Suprapubic skin (tissue), 4 donors: ENCODE measurements at regions not wholly inside any gene's neighbourhood (a gene's known extent, or its start where the extent isn't known, plus 50 kb on each side); places are given as distances from the start of the nearest gene placed in this dataset.

ENCODE experiments used
- DNase-seq, 2 donors: peaks; one replicate each; pipeline ENCODE4 v3.0.0-alpha.2; 2019; ENCODE audit warnings: low spot score in 2 of 2
- H3K27ac ChIP-seq: fragments of 200-600 bp; sonication (generic); one replicate; pipeline ENCODE4 v1.5.1; 2019
- H3K27me3 ChIP-seq: fragments of 200-600 bp; sonication (generic); one replicate; pipeline ENCODE4 v1.5.1; 2019
- H3K36me3 ChIP-seq: fragments of 200-600 bp; sonication (generic); one replicate; pipeline ENCODE4 v1.5.1; 2019
- H3K4me1 ChIP-seq: fragments of 200-600 bp; sonication (generic); one replicate; pipeline ENCODE4 v1.5.1; 2019
- H3K4me3 ChIP-seq: fragments of 200-600 bp; sonication (generic); one replicate; pipeline ENCODE4 v1.5.1; 2019; ENCODE audit warnings: mild to moderate bottlenecking
- H3K9me3 ChIP-seq: fragments of 200-600 bp; sonication (generic); one replicate; pipeline ENCODE4 v1.5.1; 2019
- EP300 ChIP-seq: sonication (generic); formaldehyde crosslinking; IDR thresholded peaks from one replicate; pipeline ENCODE4 v1.6.1; 2017; ENCODE audit warnings: antibody characterized with exemption
- POLR2A ChIP-seq, 2 donors: fragments of 450-650 bp; IDR thresholded peaks; one replicate each; pipeline ENCODE4 v1.6.1; 2017; ENCODE audit warnings: antibody characterized with exemption in 2 of 2, mild to moderate bottlenecking in 2 of 2, moderate library complexity in 2 of 2
- POLR2AphosphoS5 ChIP-seq, 3 donors: sonication (generic); formaldehyde crosslinking; IDR thresholded peaks; one replicate each; pipeline ENCODE4 v1.6.1; 2017; ENCODE audit warnings: antibody characterized with exemption in 3 of 3
- WGBS: methylation state at CpG from one replicate; pipeline ENCODE4 v1.1.5; 2018; 5-methylcytosine and 5-hydroxymethylcytosine counted together
- TF ChIP-seq, protein P1 (sequence below), 2 donors: fragments of 200-600 bp in 1 of 2; fragments of 450-650 bp in 1 of 2; sonication (generic) in 1 of 2; IDR thresholded peaks; one replicate each; pipeline ENCODE4 v1.5.1; 2016 to 2019; ENCODE audit warnings: antibody characterized with exemption in 2 of 2, mild to moderate bottlenecking in 1 of 2, moderate library complexity in 1 of 2

- no peak for DNase-seq
- no peaks in the 10 kb centered on the region for H3K27me3 ChIP-seq
- WGBS: 63% methylated on average over 3 of the region's 3 CpGs
- TF ChIP-seq EP300 (no peak), POLR2AphosphoS5 (IDR thresholded peaks at IDR 0.05) (no peak), POLR2A (IDR thresholded peaks at IDR 0.05) (no peak)
- TF ChIP-seq, protein P1, sequence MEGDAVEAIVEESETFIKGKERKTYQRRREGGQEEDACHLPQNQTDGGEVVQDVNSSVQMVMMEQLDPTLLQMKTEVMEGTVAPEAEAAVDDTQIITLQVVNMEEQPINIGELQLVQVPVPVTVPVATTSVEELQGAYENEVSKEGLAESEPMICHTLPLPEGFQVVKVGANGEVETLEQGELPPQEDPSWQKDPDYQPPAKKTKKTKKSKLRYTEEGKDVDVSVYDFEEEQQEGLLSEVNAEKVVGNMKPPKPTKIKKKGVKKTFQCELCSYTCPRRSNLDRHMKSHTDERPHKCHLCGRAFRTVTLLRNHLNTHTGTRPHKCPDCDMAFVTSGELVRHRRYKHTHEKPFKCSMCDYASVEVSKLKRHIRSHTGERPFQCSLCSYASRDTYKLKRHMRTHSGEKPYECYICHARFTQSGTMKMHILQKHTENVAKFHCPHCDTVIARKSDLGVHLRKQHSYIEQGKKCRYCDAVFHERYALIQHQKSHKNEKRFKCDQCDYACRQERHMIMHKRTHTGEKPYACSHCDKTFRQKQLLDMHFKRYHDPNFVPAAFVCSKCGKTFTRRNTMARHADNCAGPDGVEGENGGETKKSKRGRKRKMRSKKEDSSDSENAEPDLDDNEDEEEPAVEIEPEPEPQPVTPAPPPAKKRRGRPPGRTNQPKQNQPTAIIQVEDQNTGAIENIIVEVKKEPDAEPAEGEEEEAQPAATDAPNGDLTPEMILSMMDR (IDR thresholded peaks at IDR 0.05): no peak
- H3K36me3 ChIP-seq: no peaks in the 10 kb centered on the region
- no peak overlapping the region for H3K4me3 ChIP-seq
- no peak overlapping the region for H3K27ac ChIP-seq
- no peaks in the 10 kb centered on the region for H3K9me3 ChIP-seq
- H3K4me1 ChIP-seq: no peaks in the 10 kb centered on the region
Measured at GRCh38 chr9:115956371-115956770, 197.2 kb upstream of the PAPPA start.

- H3K27me3 ChIP-seq: no peaks in the 10 kb centered on the region
- H3K9me3 ChIP-seq: no peaks in the 10 kb centered on the region
- no peaks in the 10 kb centered on the region for H3K4me1 ChIP-seq
- H3K27ac ChIP-seq: no peak overlapping the region
- WGBS: 45% methylated on average over 2 of the region's 2 CpGs
- H3K4me3 ChIP-seq: no peak overlapping the region
- TF ChIP-seq POLR2A (IDR thresholded peaks at IDR 0.05) (no peak), POLR2AphosphoS5 (IDR thresholded peaks at IDR 0.05) (no peak), EP300 (no peak)
- TF ChIP-seq, protein P1 (IDR thresholded peaks at IDR 0.05): no peak
- DNase-seq: no peak
- H3K36me3 ChIP-seq: no peaks in the 10 kb centered on the region
Measured at GRCh38 chr9:115957585-115957984, 196.0 kb upstream of the PAPPA start.

DNA sequence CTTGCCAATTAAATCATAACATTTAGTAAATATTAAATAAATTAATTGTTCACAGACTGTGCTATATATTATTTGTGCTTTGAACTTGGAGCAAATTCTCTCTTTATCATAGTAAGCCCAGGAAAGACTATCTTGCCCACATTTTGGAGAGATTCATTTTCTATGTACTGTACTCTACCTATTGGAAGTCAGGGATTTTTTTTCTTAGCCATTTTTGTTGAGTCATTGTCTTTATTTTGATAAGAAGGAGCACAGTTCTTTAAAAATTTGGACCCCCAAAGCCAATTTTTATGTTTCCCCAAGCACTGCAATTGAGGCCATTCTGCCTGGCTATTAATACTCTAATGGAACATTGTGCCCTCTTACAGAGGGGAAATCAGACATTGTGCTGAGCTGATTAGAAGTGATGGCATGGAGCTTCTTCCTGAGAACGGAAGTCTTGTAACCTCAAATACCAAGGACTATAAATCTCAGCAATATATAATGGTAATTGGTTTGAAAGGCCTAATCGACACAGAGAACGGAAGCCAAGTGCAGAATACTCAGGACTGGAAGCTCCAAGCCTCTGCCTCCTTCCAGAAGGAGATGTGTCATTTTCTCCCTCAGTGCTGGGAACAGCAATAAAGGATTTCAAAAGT lies 188.8 kb upstream of the PAPPA start:
- Histone ChIP-seq H3K27me3 (no peaks in the 10 kb centered on the region), H3K4me3 (no peak overlapping the region), H3K9me3 (no peaks in the 10 kb centered on the region), H3K27ac (no peak overlapping the region), H3K36me3 (no peaks in the 10 kb centered on the region), H3K4me1 (no peaks in the 10 kb centered on the region)
- DNase-seq: no peak
- 78% methylated on average over 3 of the region's 3 CpGs for WGBS
- TF ChIP-seq POLR2A (IDR thresholded peaks at IDR 0.05) (no peak), EP300 (no peak), POLR2AphosphoS5 (IDR thresholded peaks at IDR 0.05) (no peak)
- TF ChIP-seq, protein P1 (IDR thresholded peaks at IDR 0.05): no peak

DNA sequence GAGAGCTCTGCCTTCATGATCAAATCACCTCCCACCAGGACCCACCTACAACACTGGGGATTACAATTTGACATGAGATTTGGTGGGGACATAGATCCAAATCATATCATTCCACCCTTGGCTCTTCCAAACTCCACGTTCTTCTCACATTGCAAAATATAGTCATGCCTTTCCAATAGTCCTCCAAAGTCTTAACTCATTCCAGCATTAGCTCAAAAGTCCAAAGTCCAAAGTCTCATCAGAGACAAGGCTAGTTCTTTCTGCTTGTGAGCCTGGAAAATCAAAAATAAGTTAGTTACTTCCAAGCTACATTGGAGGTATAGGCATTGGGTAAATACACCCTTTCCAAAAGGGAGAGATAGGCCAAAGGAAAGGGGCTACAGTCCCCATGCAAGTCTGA lies 186.9 kb upstream of the PAPPA start:
- no peaks in the 10 kb centered on the region for H3K9me3 ChIP-seq
- no peaks in the 10 kb centered on the region for H3K27me3 ChIP-seq
- no peaks in the 10 kb centered on the region for H3K4me1 ChIP-seq
- no peak overlapping the region for H3K27ac ChIP-seq
- H3K36me3 ChIP-seq: no peaks in the 10 kb centered on the region
- 56% methylated on average over 1 of the region's 1 CpG for WGBS
- TF ChIP-seq POLR2A (IDR thresholded peaks at IDR 0.05): no peak
- TF ChIP-seq, protein P1 (IDR thresholded peaks at IDR 0.05): no peak
- TF ChIP-seq EP300: no peak
- TF ChIP-seq POLR2AphosphoS5 (IDR thresholded peaks at IDR 0.05): no peak
- DNase-seq: no peak
- H3K4me3 ChIP-seq: no peak overlapping the region

DNA sequence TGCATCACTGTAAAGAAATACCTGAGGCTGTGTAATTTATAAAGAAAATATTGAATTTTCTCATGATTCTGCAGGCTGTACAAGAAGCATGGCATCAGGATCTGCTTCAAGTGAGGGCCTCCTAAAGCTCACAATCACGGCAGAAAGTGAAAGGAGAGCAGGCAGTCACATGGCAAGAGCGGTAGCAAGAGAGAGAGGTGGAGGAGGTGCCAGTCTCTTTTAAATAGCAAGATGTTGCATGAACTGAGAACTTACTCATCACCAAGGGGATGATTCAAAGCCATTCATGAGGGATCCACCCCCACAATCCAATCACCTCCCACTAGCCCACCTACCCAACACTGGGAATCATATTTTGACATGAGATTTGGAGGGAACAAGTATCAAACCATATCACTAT lies 184.5 kb upstream of the PAPPA start:
- no peaks in the 10 kb centered on the region for H3K36me3 ChIP-seq
- TF ChIP-seq, protein P1 (IDR thresholded peaks at IDR 0.05): no peak
- no peak for TF ChIP-seq EP300
- no peak for TF ChIP-seq POLR2AphosphoS5 (IDR thresholded peaks at IDR 0.05)
- TF ChIP-seq POLR2A (IDR thresholded peaks at IDR 0.05): no peak
- DNase-seq: no peak
- no peak overlapping the region for H3K4me3 ChIP-seq
- WGBS: 83% methylated on average over 2 of the region's 2 CpGs
- H3K27ac ChIP-seq: no peak overlapping the region
- H3K4me1 ChIP-seq: no peaks in the 10 kb centered on the region
- H3K9me3 ChIP-seq: no peaks in the 10 kb centered on the region
- no peaks in the 10 kb centered on the region for H3K27me3 ChIP-seq
